CD14-positive monocyte (primary cell): ENCODE measurements at regions not wholly inside any gene's neighbourhood (a gene's known extent, or its start where the extent isn't known, plus 50 kb on each side); places are given as distances from the start of the nearest gene placed in this dataset.

Experiments used
- DNase-seq, 3 donors: peaks; one replicate each; pipeline ENCODE4 v3.0.0-alpha.2; 2011 to 2022
- H2AFZ ChIP-seq: 2 replicates; pipeline ENCODE4 v1.6.0; 2012; ENCODE audit warnings: mild to moderate bottlenecking, low read depth, low read length, inconsistent platforms; ENCODE audit not compliant: insufficient read depth, poor library complexity, severe bottlenecking
- H3K27ac ChIP-seq, 2 donors: 1 replicate in 1 of 2; 2 replicates in 1 of 2; pipeline ENCODE4 v1.5.1; 2012 to 2013; ENCODE audit warnings: low read length in 2 of 2, control low read depth in 1 of 2, inconsistent platforms in 1 of 2, low read depth in 1 of 2, mild to moderate bottlenecking in 1 of 2
- H3K27me3 ChIP-seq, 2 donors: one replicate each; pipeline versions ENCODE4 v1.6.0 to v1.6.1; 2011 to 2013; ENCODE audit warnings: low read length in 2 of 2; ENCODE audit not compliant: control insufficient read depth in 2 of 2, insufficient read depth in 2 of 2
- H3K36me3 ChIP-seq, 2 donors: replicated peaks in 1 of 2; 1 replicate in 1 of 2; 2 replicates in 1 of 2; pipeline versions ENCODE4 v1.5.1 to v1.6.1; 2012 to 2013; ENCODE audit warnings: low read length in 2 of 2, control low read depth in 1 of 2, inconsistent platforms in 1 of 2, mild to moderate bottlenecking in 1 of 2; ENCODE audit not compliant: insufficient read depth in 2 of 2, control insufficient read depth in 1 of 2
- H3K4me1 ChIP-seq, 2 donors: 1 replicate in 1 of 2; 2 replicates in 1 of 2; pipeline versions ENCODE4 v1.5.1 to v1.6.1; 2012 to 2013; ENCODE audit warnings: low read length in 2 of 2, control low read depth in 1 of 2, inconsistent platforms in 1 of 2, mild to moderate bottlenecking in 1 of 2, moderate library complexity in 1 of 2; ENCODE audit not compliant: insufficient read depth in 2 of 2, control insufficient read depth in 1 of 2
- H3K4me2 ChIP-seq: replicated peaks from 2 replicates; pipeline ENCODE3; 2012; ENCODE audit warnings: low read length, moderate library complexity, mild to moderate bottlenecking; ENCODE audit not compliant: poor library complexity, severe bottlenecking; ENCODE audit errors: extremely low read depth
- H3K4me3 ChIP-seq, 3 experiments: fragments of 200-600 bp in 1 of 3; sonication (generic) in 1 of 3; replicated peaks in 1 of 3; 1 replicate in 2 of 3; 2 replicates in 1 of 3; pipeline ENCODE4 v1.5.1; 2011 to 2013; ENCODE audit warnings: low read length in 3 of 3, mild to moderate bottlenecking in 3 of 3, control low read depth in 2 of 3, low read depth in 2 of 3, inconsistent platforms in 1 of 3, moderate library complexity in 1 of 3
- H3K79me2 ChIP-seq: 2 replicates; pipeline ENCODE4 v1.6.0; 2012; ENCODE audit warnings: mild to moderate bottlenecking, control low read depth, inconsistent platforms, low read length, moderate library complexity; ENCODE audit not compliant: insufficient read depth
- H3K9ac ChIP-seq: 2 replicates; pipeline ENCODE4 v1.6.0; 2017; ENCODE audit warnings: low read length, mild to moderate bottlenecking; ENCODE audit not compliant: insufficient read depth, poor library complexity, severe bottlenecking
- H3K9me3 ChIP-seq, 2 donors: replicated peaks in 1 of 2; 1 replicate in 1 of 2; 2 replicates in 1 of 2; pipeline versions ENCODE4 v1.5.1 to v1.6.1; 2012 to 2013; ENCODE audit warnings: low read length in 2 of 2, control low read depth in 1 of 2; ENCODE audit not compliant: control insufficient read depth in 1 of 2, insufficient read depth in 1 of 2
- H4K20me1 ChIP-seq: 2 replicates; pipeline ENCODE4 v1.6.0; 2012; ENCODE audit warnings: mild to moderate bottlenecking, low read length, control low read depth, moderate library complexity; ENCODE audit not compliant: insufficient read depth
- H3K27ac Mint-ChIP-seq, 7 donors: one replicate each; pipeline ENCODE4 v1.8.0; 2020; ENCODE audit warnings: mild to moderate bottlenecking in 7 of 7, mixed read lengths in 7 of 7, moderate library complexity in 6 of 7, inconsistent platforms in 2 of 7
- H3K27me3 Mint-ChIP-seq, 3 donors: one replicate each; pipeline ENCODE4 v1.8.0; 2021 to 2022; ENCODE audit warnings: low read depth in 3 of 3, mild to moderate bottlenecking in 3 of 3, mixed read lengths in 3 of 3, moderate library complexity in 3 of 3, inconsistent platforms in 1 of 3
- H3K36me3 Mint-ChIP-seq, 2 donors: one replicate each; pipeline ENCODE4 v1.8.0; 2020; ENCODE audit warnings: mixed read lengths in 2 of 2, inconsistent platforms in 1 of 2, mild to moderate bottlenecking in 1 of 2
- H3K4me1 Mint-ChIP-seq: one replicate; pipeline ENCODE4 v1.8.0; 2020; ENCODE audit warnings: mild to moderate bottlenecking, mixed read lengths
- H3K4me3 Mint-ChIP-seq, 2 donors: one replicate each; pipeline ENCODE4 v1.8.0; 2020; ENCODE audit warnings: mild to moderate bottlenecking in 2 of 2, mixed read lengths in 2 of 2, moderate library complexity in 1 of 2
- H3K9me3 Mint-ChIP-seq, 7 donors: one replicate each; pipeline ENCODE4 v1.8.0; 2020 to 2022; ENCODE audit warnings: mixed read lengths in 7 of 7, mild to moderate bottlenecking in 6 of 7, moderate library complexity in 6 of 7, inconsistent platforms in 2 of 7
- CTCF ChIP-seq: fragments of 200-600 bp; IDR thresholded peaks from one replicate; pipeline ENCODE4 v1.8.0; 2022; ENCODE audit warnings: antibody characterized with exemption, mild to moderate bottlenecking
- WGBS: methylation state at CpG from one replicate; pipeline ENCODE4 v1.1.5; 2013; ENCODE audit warnings: missing lambda C conversion rate; ENCODE audit not compliant: insufficient coverage; 5-methylcytosine and 5-hydroxymethylcytosine counted together
- intact Hi-C, 2 donors: fragments of 100-400 bp; cut with micrococcal nuclease; formaldehyde crosslinking; loops; one replicate each; pipeline versions ENCODE4 v1.15.0 to v1.15.1; 2023

- no peaks in the 10 kb centered on the region for H3K4me1 Mint-ChIP-seq
- no peaks in the 10 kb centered on the region for H3K36me3 ChIP-seq
- H3K27ac ChIP-seq = no peak overlapping the region
- no peaks in the 10 kb centered on the region for H3K79me2 ChIP-seq
- no peak for TF ChIP-seq CTCF
- peaks cover 0 to 4% (median 0%) of the 10 kb centered on the region in 3 donors for H3K27me3 Mint-ChIP-seq
- H3K4me1 ChIP-seq = no peaks in the 10 kb centered on the region
- H3K9me3 Mint-ChIP-seq = peaks cover 0 to 3% (median 0%) of the 10 kb centered on the region in 7 donors
- no peaks in the 10 kb centered on the region for H3K36me3 Mint-ChIP-seq
- intact Hi-C loops = no loop called here
- H3K4me3 Mint-ChIP-seq = no peak overlapping the region
- no peak overlapping the region for H3K4me3 ChIP-seq
- H3K4me2 ChIP-seq = no peak overlapping the region
- 45% methylated on average over 2 of the region's 6 CpGs for WGBS
- H3K9me3 ChIP-seq = no peaks in the 10 kb centered on the region
- no peak overlapping the region for H2AFZ ChIP-seq
- no peaks in the 10 kb centered on the region for H4K20me1 ChIP-seq
- H3K9ac ChIP-seq = no peak overlapping the region
- no peak for DNase-seq
- peak overlapping the region in 1 of 7 donors; percentile 15 for H3K27ac Mint-ChIP-seq
- no peaks in the 10 kb centered on the region for H3K27me3 ChIP-seq
These were observed 306.0 kb upstream of the RBFOX1 start for GRCh38 chr16:7026639-7027038.

- H3K9me3 Mint-ChIP-seq = no peaks in the 10 kb centered on the region
- H3K4me1 Mint-ChIP-seq = no peaks in the 10 kb centered on the region
- WGBS = 43% methylated on average over 7 of the region's 7 CpGs
- no peak overlapping the region for H3K4me3 ChIP-seq
- H4K20me1 ChIP-seq = no peaks in the 10 kb centered on the region
- H3K79me2 ChIP-seq = no peaks in the 10 kb centered on the region
- no peak overlapping the region for H3K27ac Mint-ChIP-seq
- no peaks in the 10 kb centered on the region for H3K36me3 Mint-ChIP-seq
- no peaks in the 10 kb centered on the region for H3K36me3 ChIP-seq
- H3K4me2 ChIP-seq = no peak overlapping the region
- no peaks in the 10 kb centered on the region for H3K9me3 ChIP-seq
- H3K9ac ChIP-seq = no peak overlapping the region
- peak in 2 of 3 donors; percentile 1 to 21 for DNase-seq
- no peaks in the 10 kb centered on the region for H3K4me1 ChIP-seq
- TF ChIP-seq CTCF = peak; percentile 68
- intact Hi-C loops = no loop called here
- H3K27me3 ChIP-seq = no peaks in the 10 kb centered on the region
- H3K27ac ChIP-seq = no peak overlapping the region
- peaks cover 0 to 4% (median 0%) of the 10 kb centered on the region in 3 donors for H3K27me3 Mint-ChIP-seq
- H2AFZ ChIP-seq = no peak overlapping the region
- H3K4me3 Mint-ChIP-seq = no peak overlapping the region
These were observed 306.9 kb upstream of the RBFOX1 start for GRCh38 chr16:7025616-7026190.
